AG09319 (cell line): ENCODE measurements at regions not wholly inside any gene's neighbourhood (a gene's known extent, or its start where the extent isn't known, plus 50 kb on each side); places are given as distances from the start of the nearest gene placed in this dataset.

ENCODE experiments used
- DNase-seq: peaks from one replicate; pipeline ENCODE4 v3.0.0-alpha.2; 2010; ENCODE audit warnings: low read depth; ENCODE audit errors: extremely low read depth
- CTCF ChIP-seq: IDR thresholded peaks from 2 replicates; pipeline ENCODE4 v1.5.1; 2011; ENCODE audit warnings: low read depth, mild to moderate bottlenecking, inconsistent platforms, low read length, moderate library complexity

DNA sequence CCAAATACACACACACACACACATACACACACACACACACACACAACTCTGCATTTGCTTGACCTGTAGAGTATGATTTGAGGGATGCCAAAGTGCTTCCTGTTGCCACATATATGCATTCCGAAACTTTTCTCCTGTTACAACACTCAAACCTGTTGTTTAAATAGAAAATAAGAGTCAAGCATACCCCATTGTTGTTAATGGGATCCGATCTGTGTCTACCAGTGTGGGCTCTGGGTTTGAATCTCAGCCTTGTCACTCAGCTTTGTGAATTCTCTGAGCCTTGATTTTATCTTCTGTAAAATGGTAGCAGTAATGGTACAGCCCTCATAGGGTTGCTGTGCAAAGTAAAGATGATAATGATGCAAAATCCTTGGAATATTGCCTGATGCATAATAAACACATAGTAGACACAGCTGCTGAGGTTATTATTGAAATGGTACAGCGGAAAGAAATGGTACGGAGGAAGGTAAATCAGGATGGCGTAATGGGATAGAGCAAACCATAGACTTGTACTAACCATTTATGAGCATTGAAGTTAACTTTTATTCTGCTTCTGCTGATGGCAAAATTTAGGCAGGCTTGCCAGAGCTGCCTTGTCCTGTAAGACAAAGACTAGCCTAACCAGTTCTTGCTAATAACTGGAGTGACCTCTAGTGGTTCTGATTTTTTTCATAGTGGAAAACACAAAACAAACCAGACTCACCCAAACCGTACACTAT is 113.5 kb upstream of the PHACTR1 start:
- peak; percentile 58 for TF ChIP-seq CTCF
- peak; percentile 52 for DNase-seq

- DNase-seq, result no peak
- TF ChIP-seq CTCF, result no peak
These were observed 112.9 kb upstream of the PHACTR1 start for GRCh38 chr6:12603673-12604049.

DNA sequence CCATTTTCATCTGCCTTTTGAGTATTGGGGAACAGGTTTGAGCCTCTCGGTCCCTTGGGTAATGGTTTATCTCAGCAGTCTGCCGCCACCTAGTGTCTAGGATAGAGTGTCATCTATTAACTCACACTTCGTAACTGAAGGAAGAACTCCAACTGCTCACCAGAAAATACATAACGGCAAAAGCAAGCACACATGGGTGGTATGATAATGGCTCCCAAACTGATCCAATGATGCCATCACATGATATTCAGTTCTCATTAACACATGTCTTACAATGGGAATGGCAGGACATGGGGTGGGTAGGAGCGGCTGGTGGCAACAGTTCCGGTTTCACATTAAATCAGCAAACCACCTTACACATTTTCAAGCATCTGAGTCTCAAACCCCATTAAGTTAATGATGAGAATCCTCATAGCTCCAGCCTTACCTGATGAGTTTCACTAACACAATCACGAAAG is 110.7 kb upstream of the PHACTR1 start:
- peak; percentile 30 for DNase-seq
- TF ChIP-seq CTCF, result peak; percentile 71

- TF ChIP-seq CTCF, result no peak
- DNase-seq, result no peak
These were observed 110.0 kb upstream of the PHACTR1 start for GRCh38 chr6:12606616-12607015.

GRCh38 chr6:12608016-12608860 is 108.3 kb upstream of the PHACTR1 start:
- no peak for TF ChIP-seq CTCF
- no peak for DNase-seq

DNA sequence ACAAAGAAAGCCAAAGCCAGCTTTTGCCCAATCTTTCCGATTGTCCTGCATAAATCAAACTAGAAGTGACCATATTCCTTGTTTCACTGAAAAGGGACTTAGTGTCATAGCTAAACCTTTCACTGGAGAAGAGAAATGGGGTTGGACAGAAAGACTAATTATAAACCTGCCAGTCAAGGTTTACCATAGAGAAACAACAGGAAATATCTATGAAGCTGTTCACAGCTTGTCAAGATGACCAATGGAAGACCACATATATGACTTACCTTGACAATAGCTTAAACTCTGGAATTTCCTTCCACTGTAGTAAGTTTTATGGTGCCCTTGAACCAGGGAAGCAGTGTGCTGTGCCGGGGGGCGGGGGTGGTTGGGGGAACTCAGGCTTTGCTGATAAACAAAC is 107.7 kb upstream of the PHACTR1 start:
- DNase-seq, result no peak
- no peak for TF ChIP-seq CTCF

GRCh38 chr6:12609751-12610150 is 106.8 kb upstream of the PHACTR1 start:
- no peak for DNase-seq
- no peak for TF ChIP-seq CTCF
